Retinal pigment epithelial cell (primary cell): ENCODE measurements at regions not wholly inside any gene's neighbourhood (a gene's known extent, or its start where the extent isn't known, plus 50 kb on each side); places are given as distances from the start of the nearest gene placed in this dataset.
"Not testable (repeated sequence)": the region's sequence is repeated elsewhere in the genome, so short reads cannot be mapped to it uniquely, and the experiment has no call there.

Experiments used
- DNase-seq: peaks from one replicate; pipeline ENCODE4 v3.0.0-alpha.2; 2010; ENCODE audit warnings: low read depth
- H3K4me3 ChIP-seq: 2 replicates; pipeline ENCODE4 v1.5.1; 2011; ENCODE audit warnings: mild to moderate bottlenecking, low read length, control low read depth, moderate library complexity
- TF ChIP-seq, protein P1 (sequence below): conservative IDR thresholded peaks from 2 replicates; pipeline ENCODE4 v1.5.1; 2011; ENCODE audit warnings: low read depth, low read length, control low read depth, inconsistent platforms

DNA sequence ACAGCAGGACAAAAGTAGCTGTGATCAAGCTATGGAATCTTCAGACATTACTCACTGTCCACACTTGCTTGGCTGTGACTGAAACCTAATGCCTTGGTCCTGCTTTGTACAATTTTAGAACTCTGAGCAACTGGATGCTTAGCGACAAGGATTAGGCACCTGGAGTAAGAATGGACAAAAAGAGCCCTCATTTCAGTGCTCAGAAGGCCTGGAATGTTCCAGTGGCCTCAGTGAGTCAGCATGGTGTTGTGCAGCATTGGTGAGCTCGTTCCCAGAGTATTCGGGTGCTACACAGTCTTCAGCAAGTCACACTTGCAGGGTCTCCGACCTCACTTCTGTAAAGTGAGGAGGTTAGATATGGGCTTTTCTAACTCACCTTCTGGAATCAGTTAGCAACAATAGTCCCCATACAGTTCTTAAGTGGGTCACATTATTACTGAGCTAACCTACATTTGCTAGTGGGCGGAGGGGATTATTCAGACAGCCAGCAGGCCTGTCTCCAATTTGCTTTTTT is 108.0 kb upstream of the MDM1 start:
- TF ChIP-seq, protein P1, sequence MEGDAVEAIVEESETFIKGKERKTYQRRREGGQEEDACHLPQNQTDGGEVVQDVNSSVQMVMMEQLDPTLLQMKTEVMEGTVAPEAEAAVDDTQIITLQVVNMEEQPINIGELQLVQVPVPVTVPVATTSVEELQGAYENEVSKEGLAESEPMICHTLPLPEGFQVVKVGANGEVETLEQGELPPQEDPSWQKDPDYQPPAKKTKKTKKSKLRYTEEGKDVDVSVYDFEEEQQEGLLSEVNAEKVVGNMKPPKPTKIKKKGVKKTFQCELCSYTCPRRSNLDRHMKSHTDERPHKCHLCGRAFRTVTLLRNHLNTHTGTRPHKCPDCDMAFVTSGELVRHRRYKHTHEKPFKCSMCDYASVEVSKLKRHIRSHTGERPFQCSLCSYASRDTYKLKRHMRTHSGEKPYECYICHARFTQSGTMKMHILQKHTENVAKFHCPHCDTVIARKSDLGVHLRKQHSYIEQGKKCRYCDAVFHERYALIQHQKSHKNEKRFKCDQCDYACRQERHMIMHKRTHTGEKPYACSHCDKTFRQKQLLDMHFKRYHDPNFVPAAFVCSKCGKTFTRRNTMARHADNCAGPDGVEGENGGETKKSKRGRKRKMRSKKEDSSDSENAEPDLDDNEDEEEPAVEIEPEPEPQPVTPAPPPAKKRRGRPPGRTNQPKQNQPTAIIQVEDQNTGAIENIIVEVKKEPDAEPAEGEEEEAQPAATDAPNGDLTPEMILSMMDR = no peak
- no peak overlapping the region for H3K4me3 ChIP-seq
- DNase-seq = no peak

DNA sequence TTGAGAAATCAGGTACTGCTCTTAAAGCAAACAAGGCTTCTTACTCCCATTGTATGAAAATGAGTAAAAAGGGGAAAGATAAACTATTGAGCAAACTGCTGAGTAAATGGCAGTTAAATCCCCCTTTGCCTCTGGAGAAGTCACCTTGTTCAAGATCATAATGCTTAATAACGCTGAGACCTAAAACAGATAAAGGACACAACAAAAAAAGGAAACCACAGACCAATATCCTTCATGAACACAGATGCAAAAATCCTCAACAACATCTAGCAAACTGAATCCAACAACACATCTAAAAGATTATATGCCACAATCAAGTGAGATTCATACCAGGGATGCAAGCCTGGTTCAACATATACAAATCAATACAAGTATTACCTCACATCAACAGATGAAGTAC is 109.0 kb upstream of the MDM1 start:
- TF ChIP-seq, protein P1 = no peak
- DNase-seq = no peak
- H3K4me3 ChIP-seq = no peak overlapping the region

DNA sequence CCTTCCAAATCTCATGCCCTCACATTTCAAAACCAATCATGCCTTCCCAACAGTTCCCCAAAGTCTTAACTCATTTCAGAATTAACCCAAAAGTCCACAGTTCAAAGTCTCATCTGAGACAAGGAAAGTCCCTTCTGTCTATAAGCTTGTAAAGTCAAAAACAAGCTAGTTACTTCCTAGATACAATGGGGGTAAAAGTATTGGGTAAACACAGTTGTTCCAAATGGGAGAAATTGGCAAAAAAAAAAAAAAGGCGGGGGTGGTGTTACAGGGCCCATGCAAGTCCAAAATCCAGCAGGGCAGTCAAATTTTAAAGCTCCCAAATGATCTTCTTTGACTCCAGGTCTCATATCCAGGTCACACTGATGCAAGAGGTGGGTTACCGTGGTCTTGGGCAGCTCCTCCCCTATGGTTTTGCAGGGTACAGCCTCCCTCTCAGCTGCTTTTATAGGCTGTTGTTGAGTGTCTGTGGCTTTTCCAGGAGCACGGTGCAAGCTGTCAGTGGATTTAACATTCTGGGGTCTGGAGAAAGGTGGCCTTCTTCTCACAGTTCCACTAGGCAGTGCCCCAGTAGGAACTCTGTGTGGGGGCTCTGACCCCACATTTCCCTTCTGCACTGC is 110.3 kb upstream of the MDM1 start:
- not testable (repeated sequence) for H3K4me3 ChIP-seq, DNase-seq

DNA sequence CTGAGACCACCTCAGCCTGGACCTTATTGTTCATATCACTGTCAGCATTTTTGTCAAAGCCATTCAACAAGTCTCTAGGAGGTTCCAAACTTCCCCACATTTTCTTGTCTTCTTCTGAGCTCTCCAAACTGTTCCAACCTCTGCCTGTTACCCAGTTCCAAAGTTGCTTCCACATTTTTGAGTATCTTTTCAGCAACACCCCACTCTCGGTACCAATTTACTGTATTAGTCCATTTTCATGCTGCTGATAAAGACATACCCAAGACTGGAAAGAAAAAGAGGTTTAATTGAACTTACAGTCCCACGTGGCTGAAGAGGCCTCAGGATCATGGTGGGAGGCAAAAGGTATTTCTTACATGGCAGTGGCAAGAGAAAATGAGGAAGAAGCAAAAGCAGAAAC is 111.5 kb upstream of the MDM1 start:
- not testable (repeated sequence) for DNase-seq, H3K4me3 ChIP-seq

DNA sequence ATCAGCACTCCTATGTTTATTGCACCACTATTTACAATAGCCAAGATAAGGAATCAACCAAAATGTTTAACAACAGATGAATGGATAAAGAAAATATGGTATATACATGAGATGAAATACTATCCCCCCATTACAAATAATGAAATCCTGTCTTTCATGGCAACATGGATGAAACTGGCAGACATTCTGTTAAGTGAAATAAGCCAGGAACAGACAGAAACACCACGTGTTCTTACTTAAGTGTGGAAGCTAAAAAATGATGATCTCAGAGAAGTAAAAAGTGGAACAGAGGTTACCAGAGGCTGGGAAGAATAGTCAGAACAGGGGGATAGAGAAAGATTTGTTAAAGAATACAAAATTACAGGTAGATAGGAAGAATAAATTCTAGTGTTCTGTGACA is 113.7 kb upstream of the MDM1 start:
- TF ChIP-seq, protein P1 = no peak
- DNase-seq = no peak

DNA sequence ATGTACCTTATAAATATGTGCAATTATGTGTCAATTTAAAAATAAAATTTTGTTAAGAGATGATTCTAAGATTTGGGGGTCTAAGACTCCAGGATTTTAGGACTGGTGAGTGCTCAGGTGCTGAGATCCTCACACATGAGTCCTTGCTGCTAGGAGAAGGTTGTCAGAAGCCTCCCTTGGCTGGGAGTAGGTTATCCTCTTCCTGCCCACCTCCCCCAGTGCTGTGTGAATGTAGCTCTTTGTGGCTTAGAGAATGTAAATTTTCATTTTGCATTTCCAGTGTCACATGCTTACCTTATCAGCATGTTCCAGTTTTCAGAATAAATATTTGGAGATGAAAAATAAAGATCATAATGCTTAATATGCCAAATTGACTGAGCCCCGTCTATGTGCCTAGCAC is 114.2 kb upstream of the MDM1 start:
- TF ChIP-seq, protein P1 = no peak
- DNase-seq = no peak
- H3K4me3 ChIP-seq = no peak overlapping the region

More for the DNA sequence above, 113.7 kb upstream of the MDM1 start:
- H3K4me3 ChIP-seq = no peak overlapping the region

DNA sequence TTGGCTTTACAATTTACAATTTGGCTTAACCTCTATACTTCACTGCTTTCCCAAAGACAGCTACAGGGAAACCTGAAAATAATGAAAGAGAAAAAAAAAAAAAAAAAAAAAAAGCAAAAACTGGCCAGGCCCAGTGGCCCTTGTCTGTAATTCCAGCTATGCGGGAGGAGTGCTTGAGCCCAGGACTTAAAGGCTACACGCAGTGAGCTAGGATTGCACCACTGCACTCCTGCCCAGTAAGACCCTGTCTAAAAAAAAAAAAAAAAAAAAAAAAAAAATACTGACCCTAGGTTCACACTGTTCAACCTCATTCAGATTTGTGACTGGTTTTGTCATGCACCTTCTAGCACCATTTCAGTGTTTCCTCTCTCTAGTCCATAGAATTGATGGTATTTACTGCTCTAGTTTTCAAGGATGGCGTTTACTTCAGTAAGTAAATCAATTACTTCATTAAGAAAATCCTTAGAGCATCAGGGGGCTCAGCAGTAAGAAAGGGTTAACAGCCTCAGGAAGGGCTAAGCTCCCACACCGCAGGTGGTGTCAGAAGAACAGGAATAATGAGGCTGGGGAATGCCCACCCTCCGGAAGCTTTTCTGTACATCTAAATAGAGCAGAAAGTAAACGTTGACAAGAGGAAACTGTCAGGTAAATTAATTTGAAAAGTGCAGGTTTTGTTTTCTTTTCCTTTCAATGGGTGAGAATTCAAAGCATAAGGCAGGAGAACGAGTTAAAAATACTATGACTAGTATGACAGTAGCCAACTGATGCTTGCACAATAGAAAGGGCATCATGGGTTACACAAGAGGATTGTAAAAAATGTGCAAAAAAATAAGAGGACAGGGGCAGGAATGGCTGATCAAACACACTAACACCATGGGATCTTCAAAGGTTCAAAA is 115.0 kb upstream of the MDM1 start:
- no peak overlapping the region for H3K4me3 ChIP-seq
- DNase-seq = no peak
- TF ChIP-seq, protein P1 = no peak

DNA sequence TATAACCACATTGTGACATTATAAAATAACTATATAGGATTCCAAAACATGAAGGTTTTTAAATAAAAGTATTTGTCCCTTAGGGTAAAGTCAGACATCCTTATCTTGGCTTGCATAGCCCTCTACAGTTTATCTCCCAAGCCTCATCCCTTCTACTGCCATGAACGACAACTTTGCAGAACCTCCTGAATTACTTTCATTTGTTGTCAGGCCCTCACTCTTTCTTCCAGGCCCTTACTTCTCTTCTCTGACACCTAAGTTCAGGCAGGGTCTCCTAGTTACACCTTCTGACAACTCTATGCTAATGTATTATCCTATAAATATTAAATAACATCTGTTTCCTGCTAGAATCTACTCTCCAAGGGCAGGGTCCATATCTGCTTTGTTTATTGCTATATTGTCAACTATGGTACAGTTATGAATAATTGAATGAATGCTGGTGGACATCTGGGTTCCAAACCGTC is 115.7 kb upstream of the MDM1 start:
- TF ChIP-seq, protein P1 = no peak
- DNase-seq = no peak
- no peak overlapping the region for H3K4me3 ChIP-seq
